Muscle layer of duodenum (tissue), 2 donors: ENCODE measurements at regions not wholly inside any gene's neighbourhood (a gene's known extent, or its start where the extent isn't known, plus 50 kb on each side); places are given as distances from the start of the nearest gene placed in this dataset.
"Not testable (repeated sequence)": the region's sequence is repeated elsewhere in the genome, so short reads cannot be mapped to it uniquely, and the experiment has no call there.

ENCODE experiments used
- H3K27ac ChIP-seq: one replicate; pipeline ENCODE4 v1.7.0; 2013; ENCODE audit warnings: mild to moderate bottlenecking, low read length
- H3K27me3 ChIP-seq: one replicate; pipeline ENCODE4 v1.7.0; 2013; ENCODE audit warnings: low read depth, mild to moderate bottlenecking, control low read depth, low read length
- H3K36me3 ChIP-seq, 2 donors: one replicate each; pipeline ENCODE4 v1.7.0; 2013; ENCODE audit warnings: low read length in 2 of 2, control low read depth in 1 of 2, mild to moderate bottlenecking in 1 of 2; ENCODE audit not compliant: insufficient read depth in 2 of 2, control insufficient read depth in 1 of 2
- H3K4me1 ChIP-seq, 2 donors: one replicate each; pipeline ENCODE4 v1.7.0; 2013; ENCODE audit warnings: low read length in 2 of 2, mild to moderate bottlenecking in 2 of 2, control low read depth in 1 of 2, moderate library complexity in 1 of 2; ENCODE audit not compliant: insufficient read depth in 2 of 2, control insufficient read depth in 1 of 2
- H3K4me3 ChIP-seq, 2 donors: one replicate each; pipeline ENCODE4 v1.7.0; 2013; ENCODE audit warnings: low read length in 2 of 2, low read depth in 1 of 2, mild to moderate bottlenecking in 1 of 2
- H3K9me3 ChIP-seq, 2 donors: one replicate each; pipeline ENCODE4 v1.7.0; 2013; ENCODE audit warnings: low read length in 2 of 2, control low read depth in 1 of 2, mild to moderate bottlenecking in 1 of 2; ENCODE audit not compliant: control insufficient read depth in 1 of 2
- donor health status: healthy.

DNA sequence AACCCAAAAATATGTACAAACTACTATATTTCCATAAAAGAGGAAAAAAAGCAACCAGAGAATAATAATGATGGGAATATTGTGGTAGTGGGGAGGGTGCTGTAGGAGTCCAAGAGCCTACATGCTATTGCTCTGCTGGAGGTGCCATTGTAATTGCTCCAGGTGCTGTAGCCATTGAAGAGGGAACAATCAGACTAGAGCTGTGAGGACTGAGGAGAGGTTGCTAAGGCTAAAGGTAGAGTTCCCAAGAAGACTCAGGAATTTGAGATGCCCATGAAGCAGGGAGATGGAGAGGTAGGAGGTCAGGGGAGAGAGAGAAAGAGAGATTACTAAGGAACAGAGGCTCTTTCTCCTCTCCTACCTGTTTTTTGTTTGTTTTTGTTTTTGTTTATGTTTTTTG, 394.0 kb downstream of the DMRTA1 start:
- Histone ChIP-seq H3K4me1 (no peaks in the 10 kb centered on the region), H3K36me3 (no peaks in the 10 kb centered on the region), H3K27me3 (no peaks in the 10 kb centered on the region), H3K9me3 (peaks cover 0 to 15% of the 10 kb centered on the region in 2 donors), H3K4me3 (no peak overlapping the region), H3K27ac (no peak overlapping the region)

DNA sequence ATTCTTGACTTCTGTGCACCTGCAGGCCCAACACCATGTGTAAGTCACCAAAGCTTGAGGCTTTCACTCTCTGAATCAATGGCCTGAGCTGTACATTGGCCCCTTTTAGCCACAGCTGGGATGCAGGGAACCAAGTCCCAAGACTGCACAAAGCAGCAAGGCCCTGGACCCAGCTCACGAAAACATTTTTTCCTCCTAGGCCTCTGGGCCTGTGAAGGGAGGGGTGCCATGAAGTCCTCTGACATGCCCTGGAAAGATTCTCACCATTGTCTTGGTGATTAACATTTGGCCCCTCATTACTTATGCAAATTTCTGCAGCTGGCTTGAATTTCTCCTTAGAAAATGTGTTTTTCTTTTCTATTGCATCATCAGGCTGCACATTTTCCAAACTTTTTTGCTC, 398.6 kb downstream of the DMRTA1 start:
- H3K4me3 ChIP-seq, H3K4me1 ChIP-seq, H3K36me3 ChIP-seq, H3K27me3 ChIP-seq, H3K27ac ChIP-seq: not testable (repeated sequence)
- peaks cover 4 to 17% of the 10 kb centered on the region in 2 donors for H3K9me3 ChIP-seq

DNA sequence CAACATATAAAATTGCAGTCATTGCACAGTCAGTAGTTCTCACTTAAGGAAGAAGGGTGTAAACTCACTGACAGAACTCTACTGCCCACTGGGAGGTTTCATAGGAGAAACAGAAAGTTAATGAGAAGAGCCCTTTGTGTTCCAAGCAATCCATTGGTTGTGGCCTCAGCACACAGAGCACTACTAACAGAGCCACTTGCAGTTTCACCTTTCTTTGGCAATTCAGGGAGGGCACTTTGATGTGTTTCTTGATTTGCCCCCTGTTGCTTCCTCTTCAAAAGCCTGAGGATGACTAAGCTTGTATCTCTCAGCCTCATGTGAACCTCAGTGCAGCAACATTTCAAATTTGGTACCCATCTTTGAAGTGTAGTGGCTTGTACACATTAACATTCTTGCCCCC, 409.4 kb downstream of the DMRTA1 start:
- Histone ChIP-seq H3K4me1 (no peaks in the 10 kb centered on the region), H3K9me3 (peaks cover 3 to 9% of the 10 kb centered on the region in 2 donors), H3K27ac (no peak overlapping the region), H3K4me3 (no peak overlapping the region), H3K27me3 (no peaks in the 10 kb centered on the region), H3K36me3 (no peaks in the 10 kb centered on the region)

DNA sequence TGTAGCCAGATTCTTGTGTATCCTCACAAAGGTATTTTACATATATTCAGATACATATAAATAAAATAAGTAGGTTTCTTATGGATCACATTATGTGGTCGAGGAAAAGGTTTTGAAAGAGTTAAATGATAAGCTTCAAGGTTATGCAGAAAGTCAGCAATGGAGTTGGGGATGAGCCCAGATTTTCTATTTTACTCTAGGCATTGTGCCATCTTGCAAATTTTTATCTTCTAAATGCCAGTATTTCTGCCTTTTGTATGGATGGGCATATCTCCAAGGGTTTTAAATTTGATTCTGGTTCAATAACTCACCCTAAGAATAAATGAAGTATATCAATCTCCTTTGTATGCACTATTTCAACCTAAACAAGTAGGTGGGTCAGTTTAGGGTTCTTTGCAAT, 410.7 kb downstream of the DMRTA1 start:
- Histone ChIP-seq H3K9me3 (peaks cover 3 to 9% of the 10 kb centered on the region in 2 donors), H3K4me3 (no peak overlapping the region), H3K27me3 (no peaks in the 10 kb centered on the region), H3K4me1 (no peaks in the 10 kb centered on the region), H3K27ac (no peak overlapping the region), H3K36me3 (no peaks in the 10 kb centered on the region)

DNA sequence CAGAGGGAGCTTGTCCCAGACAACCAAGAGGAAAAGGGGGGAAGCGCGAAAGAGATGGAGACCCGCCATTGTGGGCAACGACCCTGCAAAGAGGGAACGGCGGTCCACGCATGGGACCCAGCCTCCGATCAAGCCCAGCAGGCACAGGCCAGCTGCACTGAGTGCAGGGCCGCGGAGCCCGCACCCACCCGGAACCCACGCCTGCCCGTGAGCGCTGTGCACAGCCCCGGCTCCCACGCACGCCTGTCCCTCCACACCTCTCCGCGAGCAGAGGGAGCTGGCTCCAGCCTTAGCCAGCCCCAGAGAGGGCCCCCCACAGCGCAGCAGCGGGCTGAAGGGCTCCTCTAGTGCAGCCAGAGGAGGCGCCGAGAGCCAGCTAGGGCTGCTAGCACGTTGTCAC, 416.5 kb downstream of the DMRTA1 start:
- H3K4me3 ChIP-seq, result no peak overlapping the region
- no peaks in the 10 kb centered on the region for H3K27me3 ChIP-seq
- no peaks in the 10 kb centered on the region for H3K36me3 ChIP-seq
- no peak overlapping the region for H3K27ac ChIP-seq
- peaks cover 3 to 9% of the 10 kb centered on the region in 2 donors for H3K9me3 ChIP-seq
- H3K4me1 ChIP-seq, result no peaks in the 10 kb centered on the region

DNA sequence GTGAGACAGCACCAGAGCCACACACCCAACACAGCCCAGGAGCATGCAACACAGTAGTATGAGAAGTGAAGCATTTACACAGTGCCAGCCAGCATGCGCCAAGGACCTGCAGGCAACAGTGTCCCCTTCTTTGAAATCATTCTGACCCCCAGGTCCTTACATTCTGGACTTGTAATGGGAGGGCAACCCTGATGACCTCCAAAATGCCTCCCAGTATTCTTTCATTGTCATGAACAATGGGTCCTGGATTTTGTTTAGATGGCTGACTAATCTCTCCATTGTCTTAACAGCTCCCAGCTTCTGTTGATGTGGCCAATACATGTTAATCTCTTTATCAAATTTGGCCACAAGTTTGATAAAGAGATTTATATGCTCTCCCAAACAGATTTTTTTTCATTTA, 417.1 kb downstream of the DMRTA1 start:
- Histone ChIP-seq H3K27me3 (no peaks in the 10 kb centered on the region), H3K4me3 (no peak overlapping the region)

DNA sequence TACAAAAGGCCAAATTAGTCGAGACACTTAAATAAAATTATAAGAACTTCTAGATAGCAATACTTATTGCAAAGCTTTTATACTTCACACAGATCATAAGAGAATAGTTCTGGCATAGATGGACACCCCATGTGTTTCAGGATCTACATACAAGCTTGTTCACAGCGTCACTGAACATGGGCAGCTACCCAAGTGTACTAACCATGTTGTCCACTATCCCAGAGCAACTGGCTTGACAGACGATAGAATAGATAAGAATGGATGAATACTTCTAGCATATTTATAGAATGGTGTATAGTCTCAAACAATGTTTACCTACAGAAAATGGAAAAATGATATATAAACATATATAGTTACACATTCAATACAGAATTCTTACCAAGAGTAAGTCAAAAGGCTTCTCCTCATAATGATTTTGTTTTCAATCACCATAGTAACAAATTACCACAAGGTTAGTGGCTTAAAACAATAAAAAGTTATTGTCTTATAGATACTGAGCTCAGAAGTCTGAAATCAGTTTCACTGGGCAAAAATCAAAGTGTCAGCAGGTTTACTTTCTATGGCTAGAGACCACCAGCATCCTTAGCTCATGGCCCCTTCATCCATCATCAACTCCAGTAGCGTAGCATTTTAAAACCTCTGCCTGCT, 446.7 kb downstream of the DMRTA1 start:
- Histone ChIP-seq H3K4me3 (no peak overlapping the region), H3K9me3 (no peaks in the 10 kb centered on the region), H3K27ac (no peak overlapping the region), H3K36me3 (no peaks in the 10 kb centered on the region), H3K4me1 (no peaks in the 10 kb centered on the region), H3K27me3 (no peaks in the 10 kb centered on the region)

More for the DNA sequence above, 417.1 kb downstream of the DMRTA1 start:
- peaks cover 3 to 9% of the 10 kb centered on the region in 2 donors for H3K9me3 ChIP-seq
- H3K4me1 ChIP-seq, result no peaks in the 10 kb centered on the region
- H3K27ac ChIP-seq, result no peak overlapping the region
- H3K36me3 ChIP-seq, result no peaks in the 10 kb centered on the region

DNA sequence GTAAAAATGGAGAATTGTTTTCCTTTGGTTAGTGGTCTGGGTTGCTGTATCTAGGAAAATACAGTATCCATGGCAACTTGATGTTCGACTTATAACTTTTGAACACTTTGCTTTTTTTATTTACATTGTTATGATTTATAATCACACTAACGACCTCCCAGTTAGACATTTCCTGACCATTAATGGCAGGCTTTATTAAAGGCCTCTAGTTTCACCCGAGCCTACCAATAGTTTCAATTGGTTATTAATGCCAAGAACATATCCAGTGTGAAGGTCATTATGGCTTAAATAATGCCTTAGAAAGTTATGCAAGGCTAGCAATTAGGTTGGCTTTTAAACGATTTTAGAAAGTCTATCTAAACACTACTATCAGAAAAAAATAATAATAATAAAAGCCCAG, 452.0 kb downstream of the DMRTA1 start:
- Histone ChIP-seq H3K9me3 (no peaks in the 10 kb centered on the region), H3K27ac (no peak overlapping the region), H3K4me3 (no peak overlapping the region), H3K4me1 (no peaks in the 10 kb centered on the region), H3K36me3 (no peaks in the 10 kb centered on the region), H3K27me3 (no peaks in the 10 kb centered on the region)

DNA sequence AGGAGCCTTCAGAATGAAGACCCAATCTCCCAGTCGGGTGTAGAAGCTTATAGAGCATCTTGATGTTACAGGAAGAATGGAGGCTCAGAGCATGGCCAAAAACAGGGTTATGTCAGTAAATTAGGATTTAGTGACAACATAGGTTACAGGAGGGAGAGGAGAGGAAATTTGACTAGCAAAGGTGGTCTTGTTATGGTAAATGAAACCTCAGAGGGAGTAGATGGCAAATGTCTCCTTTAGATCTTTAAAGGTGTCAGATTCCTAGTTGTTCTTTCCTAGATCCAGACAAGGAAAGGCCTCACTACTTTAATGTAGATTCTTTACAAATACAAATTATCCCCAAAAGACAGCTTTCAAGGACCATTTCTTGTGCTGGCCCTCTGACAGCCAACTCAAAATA, 465.0 kb downstream of the DMRTA1 start:
- Histone ChIP-seq H3K4me3 (no peak overlapping the region), H3K36me3 (no peaks in the 10 kb centered on the region), H3K27ac (no peak overlapping the region), H3K27me3 (no peaks in the 10 kb centered on the region), H3K4me1 (no peaks in the 10 kb centered on the region), H3K9me3 (no peaks in the 10 kb centered on the region)

DNA sequence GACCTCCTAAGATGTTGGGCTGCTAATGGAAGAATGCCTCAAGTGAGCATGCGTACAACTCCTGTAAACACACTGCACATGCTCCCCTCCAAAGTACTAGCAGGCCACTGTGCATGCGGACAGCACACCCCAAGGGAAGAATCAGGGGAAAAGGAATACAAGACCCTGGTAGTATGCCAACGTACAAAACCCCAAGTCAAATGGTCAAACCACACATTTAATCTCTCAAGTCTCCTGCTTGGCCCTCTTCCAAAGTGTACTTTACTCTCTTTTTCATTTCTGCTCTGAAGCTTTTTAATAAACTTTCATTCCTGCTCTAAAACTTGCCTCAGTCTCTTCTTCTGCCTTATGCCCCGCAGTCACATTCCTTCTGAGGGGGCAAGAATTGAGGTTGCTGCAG, 466.4 kb downstream of the DMRTA1 start:
- H3K9me3 ChIP-seq, result no peaks in the 10 kb centered on the region
- no peaks in the 10 kb centered on the region for H3K4me1 ChIP-seq
- H3K27me3 ChIP-seq, result no peaks in the 10 kb centered on the region
- H3K36me3 ChIP-seq, result no peaks in the 10 kb centered on the region
- H3K4me3 ChIP-seq, result no peak overlapping the region
- H3K27ac ChIP-seq, result no peak overlapping the region

DNA sequence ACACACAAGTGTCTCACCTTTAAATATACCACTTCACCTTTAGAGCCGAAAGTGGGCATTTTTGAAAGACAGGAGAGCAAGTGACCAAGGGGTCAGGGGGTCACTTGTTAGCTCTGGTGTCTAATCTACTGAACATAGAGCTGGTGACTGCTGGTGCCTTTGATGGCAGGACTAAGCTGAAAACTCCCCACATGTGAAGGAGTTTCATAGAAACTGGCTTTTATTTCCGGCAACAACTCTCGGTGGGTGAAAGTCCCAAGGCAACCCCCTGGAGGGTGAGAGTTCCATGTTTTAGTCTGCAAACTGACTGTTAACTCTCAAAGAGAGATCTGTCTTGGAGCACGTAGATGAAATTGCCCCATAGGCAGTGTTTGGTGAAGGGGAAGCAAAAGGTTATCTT, 466.9 kb downstream of the DMRTA1 start:
- H3K27ac ChIP-seq, result no peak overlapping the region
- no peaks in the 10 kb centered on the region for H3K4me1 ChIP-seq
- H3K4me3 ChIP-seq, result no peak overlapping the region
- no peaks in the 10 kb centered on the region for H3K27me3 ChIP-seq
- H3K36me3 ChIP-seq, result no peaks in the 10 kb centered on the region
- H3K9me3 ChIP-seq, result no peaks in the 10 kb centered on the region

DNA sequence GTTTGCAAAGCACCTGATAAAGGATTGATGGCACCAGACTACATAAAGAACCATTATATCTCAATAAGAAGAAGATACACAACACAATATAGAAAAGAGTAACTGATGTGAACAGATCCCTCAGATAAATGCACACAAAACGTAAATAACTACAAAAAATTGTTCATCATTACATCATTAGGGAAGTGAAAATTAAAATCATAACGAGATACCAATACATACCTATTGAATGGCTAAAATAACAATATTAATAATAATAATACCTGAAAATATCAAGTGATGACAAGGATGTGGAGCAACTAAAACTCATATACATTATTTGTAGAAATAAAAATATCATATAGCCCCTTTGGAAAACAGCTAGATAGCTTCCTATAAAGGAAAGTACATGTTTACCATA, 469.5 kb downstream of the DMRTA1 start:
- Histone ChIP-seq H3K27me3 (no peaks in the 10 kb centered on the region), H3K4me1 (no peaks in the 10 kb centered on the region), H3K9me3 (no peaks in the 10 kb centered on the region), H3K27ac (no peak overlapping the region), H3K4me3 (no peak overlapping the region), H3K36me3 (no peaks in the 10 kb centered on the region)
